ENCODE measurements at regions not wholly inside any gene's neighbourhood (a gene's known extent, or its start where the extent isn't known, plus 50 kb on each side); places are given as distances from the start of the nearest gene placed in this dataset.
"Not testable (repeated sequence)": the region's sequence is repeated elsewhere in the genome, so short reads cannot be mapped to it uniquely, and the experiment has no call there.

DNA sequence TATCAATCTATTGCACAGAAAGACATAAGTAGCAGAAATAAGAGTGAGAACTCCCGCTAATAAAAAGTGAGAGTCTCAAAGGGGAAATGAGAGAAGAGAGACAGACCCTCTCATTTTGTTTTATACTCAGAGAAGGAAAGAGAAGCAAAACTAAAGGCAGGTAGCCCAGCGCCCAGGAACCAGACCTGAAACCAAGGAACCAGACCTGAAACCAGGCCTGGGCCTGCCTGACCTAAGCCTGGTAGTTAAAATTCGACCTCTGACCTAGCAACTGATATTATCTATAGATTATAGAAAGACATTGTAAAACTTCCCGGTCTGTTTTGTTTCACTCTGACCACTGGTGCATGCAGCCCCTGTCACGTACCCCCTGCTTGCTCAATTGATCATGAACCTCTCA lies 134.5 kb upstream of the SEMA6A start:
- H3K36me3 Mint-ChIP-seq = peaks cover 16% of the 10 kb centered on the region
- H3K4me3 Mint-ChIP-seq = no peak overlapping the region
- peaks cover 26% of the 10 kb centered on the region for H3K4me1 Mint-ChIP-seq
- DNase-seq (ENCODE audit: low spot score) (no peak), ATAC-seq (no peak)
- CTCF ChIA-PET = no interaction called here
- no peaks in the 10 kb centered on the region for H3K27me3 Mint-ChIP-seq (ENCODE audit: low read depth)
- H3K9me3 Mint-ChIP-seq = peaks cover 21% of the 10 kb centered on the region
- TF ChIP-seq MYBL2 (CRISPR knock-in tag; IDR thresholded peaks at IDR 0.05) (no peak), MAX (CRISPR knock-in tag; IDR thresholded peaks at IDR 0.05) (no peak), ZNF425 (CRISPR knock-in tag; conservative IDR thresholded peaks at IDR 0.05) (no peak), USF1 (CRISPR knock-in tag; IDR thresholded peaks at IDR 0.05) (no peak), OVOL2 (CRISPR knock-in tag; IDR thresholded peaks at IDR 0.05; ENCODE audit: borderline replicate concordance) (no peak), HMGA2 (CRISPR knock-in tag; IDR thresholded peaks at IDR 0.05) (no peak), ZNF423 (CRISPR knock-in tag; IDR thresholded peaks at IDR 0.05) (no peak), TCF7 (CRISPR knock-in tag; IDR thresholded peaks at IDR 0.05; ENCODE audit: low read depth) (no peak), GTF2I (CRISPR knock-in tag; conservative IDR thresholded peaks at IDR 0.05) (no peak), MXD4 (CRISPR knock-in tag; IDR thresholded peaks at IDR 0.05; ENCODE audit: borderline replicate concordance) (no peak), CDX4 (CRISPR knock-in tag; IDR thresholded peaks at IDR 0.05; ENCODE audit: borderline replicate concordance) (no peak), ZSCAN18 (CRISPR knock-in tag; IDR thresholded peaks at IDR 0.05) (no peak), HMGXB4 (CRISPR knock-in tag; IDR thresholded peaks at IDR 0.05) (no peak)
- TF ChIP-seq, protein P1, sequence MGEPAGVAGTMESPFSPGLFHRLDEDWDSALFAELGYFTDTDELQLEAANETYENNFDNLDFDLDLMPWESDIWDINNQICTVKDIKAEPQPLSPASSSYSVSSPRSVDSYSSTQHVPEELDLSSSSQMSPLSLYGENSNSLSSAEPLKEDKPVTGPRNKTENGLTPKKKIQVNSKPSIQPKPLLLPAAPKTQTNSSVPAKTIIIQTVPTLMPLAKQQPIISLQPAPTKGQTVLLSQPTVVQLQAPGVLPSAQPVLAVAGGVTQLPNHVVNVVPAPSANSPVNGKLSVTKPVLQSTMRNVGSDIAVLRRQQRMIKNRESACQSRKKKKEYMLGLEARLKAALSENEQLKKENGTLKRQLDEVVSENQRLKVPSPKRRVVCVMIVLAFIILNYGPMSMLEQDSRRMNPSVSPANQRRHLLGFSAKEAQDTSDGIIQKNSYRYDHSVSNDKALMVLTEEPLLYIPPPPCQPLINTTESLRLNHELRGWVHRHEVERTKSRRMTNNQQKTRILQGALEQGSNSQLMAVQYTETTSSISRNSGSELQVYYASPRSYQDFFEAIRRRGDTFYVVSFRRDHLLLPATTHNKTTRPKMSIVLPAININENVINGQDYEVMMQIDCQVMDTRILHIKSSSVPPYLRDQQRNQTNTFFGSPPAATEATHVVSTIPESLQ (CRISPR knock-in tag; IDR thresholded peaks at IDR 0.05) = no peak
- TF ChIP-seq, protein P2, sequence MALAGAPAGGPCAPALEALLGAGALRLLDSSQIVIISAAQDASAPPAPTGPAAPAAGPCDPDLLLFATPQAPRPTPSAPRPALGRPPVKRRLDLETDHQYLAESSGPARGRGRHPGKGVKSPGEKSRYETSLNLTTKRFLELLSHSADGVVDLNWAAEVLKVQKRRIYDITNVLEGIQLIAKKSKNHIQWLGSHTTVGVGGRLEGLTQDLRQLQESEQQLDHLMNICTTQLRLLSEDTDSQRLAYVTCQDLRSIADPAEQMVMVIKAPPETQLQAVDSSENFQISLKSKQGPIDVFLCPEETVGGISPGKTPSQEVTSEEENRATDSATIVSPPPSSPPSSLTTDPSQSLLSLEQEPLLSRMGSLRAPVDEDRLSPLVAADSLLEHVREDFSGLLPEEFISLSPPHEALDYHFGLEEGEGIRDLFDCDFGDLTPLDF (CRISPR knock-in tag; IDR thresholded peaks at IDR 0.05) = no peak
- TF ChIP-seq, protein P3, sequence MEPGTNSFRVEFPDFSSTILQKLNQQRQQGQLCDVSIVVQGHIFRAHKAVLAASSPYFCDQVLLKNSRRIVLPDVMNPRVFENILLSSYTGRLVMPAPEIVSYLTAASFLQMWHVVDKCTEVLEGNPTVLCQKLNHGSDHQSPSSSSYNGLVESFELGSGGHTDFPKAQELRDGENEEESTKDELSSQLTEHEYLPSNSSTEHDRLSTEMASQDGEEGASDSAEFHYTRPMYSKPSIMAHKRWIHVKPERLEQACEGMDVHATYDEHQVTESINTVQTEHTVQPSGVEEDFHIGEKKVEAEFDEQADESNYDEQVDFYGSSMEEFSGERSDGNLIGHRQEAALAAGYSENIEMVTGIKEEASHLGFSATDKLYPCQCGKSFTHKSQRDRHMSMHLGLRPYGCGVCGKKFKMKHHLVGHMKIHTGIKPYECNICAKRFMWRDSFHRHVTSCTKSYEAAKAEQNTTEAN (CRISPR knock-in tag; IDR thresholded peaks at IDR 0.05) = no peak
- TF ChIP-seq, protein P4, sequence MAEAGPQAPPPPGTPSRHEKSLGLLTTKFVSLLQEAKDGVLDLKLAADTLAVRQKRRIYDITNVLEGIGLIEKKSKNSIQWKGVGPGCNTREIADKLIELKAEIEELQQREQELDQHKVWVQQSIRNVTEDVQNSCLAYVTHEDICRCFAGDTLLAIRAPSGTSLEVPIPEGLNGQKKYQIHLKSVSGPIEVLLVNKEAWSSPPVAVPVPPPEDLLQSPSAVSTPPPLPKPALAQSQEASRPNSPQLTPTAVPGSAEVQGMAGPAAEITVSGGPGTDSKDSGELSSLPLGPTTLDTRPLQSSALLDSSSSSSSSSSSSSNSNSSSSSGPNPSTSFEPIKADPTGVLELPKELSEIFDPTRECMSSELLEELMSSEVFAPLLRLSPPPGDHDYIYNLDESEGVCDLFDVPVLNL (CRISPR knock-in tag; IDR thresholded peaks at IDR 0.05; ENCODE audit: borderline replicate concordance, low read depth) = no peak
- POLR2A ChIA-PET = no interaction called here
- H3K27ac Mint-ChIP-seq = peak overlapping the region; percentile 7; the same call in 1 of the 2 replicates

GRCh38 chr5:116705121-116705519 lies 130.5 kb upstream of the SEMA6A start:
- DNase-seq (ENCODE audit: low spot score); CTCF ChIA-PET; POLR2A ChIA-PET; ATAC-seq; H3K27me3 Mint-ChIP-seq (ENCODE audit: low read depth): not testable (repeated sequence)
- peak overlapping the region; percentile 3; the same call in 1 of the 2 replicates for H3K4me3 Mint-ChIP-seq
- peaks cover 16% of the 10 kb centered on the region for H3K36me3 Mint-ChIP-seq
- peaks cover 45% of the 10 kb centered on the region for H3K4me1 Mint-ChIP-seq
- H3K9me3 Mint-ChIP-seq = peaks cover 17% of the 10 kb centered on the region
- H3K27ac Mint-ChIP-seq = peak overlapping the region; percentile 98
